H1 (cell line): ENCODE measurements at regions not wholly inside any gene's neighbourhood (a gene's known extent, or its start where the extent isn't known, plus 50 kb on each side); places are given as distances from the start of the nearest gene placed in this dataset.

Experiments used
- CTCF ChIA-PET: fragments of 300-600 bp; sonication (Branson Sonifier 250); formaldehyde crosslinking; loops from one replicate; lab custom pipeline; 2021; ENCODE audit not compliant: partially characterized antibody; lab: Charles Lee
- POLR2A ChIA-PET: fragments of 300-600 bp; sonication (Branson Sonifier 250); formaldehyde crosslinking; loops from one replicate; lab custom pipeline; 2021; ENCODE audit warnings: inconsistent platforms; ENCODE audit not compliant: partially characterized antibody; lab: Charles Lee
- DNase-seq, 2 experiments: peaks; one replicate each; pipeline versions ENCODE4 v3.0.0 to v3.0.0-alpha.2; 2010 to 2022; ENCODE audit warnings: low spot score in 2 of 2, low read depth in 1 of 2, mixed read lengths in 1 of 2
- FAIRE-seq: peaks from 2 replicates; lab custom pipeline; 2011; peaks lifted over from hg19 to GRCh38; lab: Jason Lieb, UNC
- H2AFZ ChIP-seq: 2 replicates; pipeline ENCODE4 v1.8.1; 2012; ENCODE audit warnings: low read length, inconsistent platforms
- H2AK5ac ChIP-seq: 2 replicates; pipeline ENCODE4 v1.6.1; 2013; ENCODE audit warnings: low read depth, low read length
- H2BK120ac ChIP-seq: replicated peaks from 2 replicates; pipeline ENCODE3; 2013; ENCODE audit warnings: low read depth, low read length, inconsistent platforms
- H2BK12ac ChIP-seq: 2 replicates; pipeline ENCODE4 v1.6.1; 2013; ENCODE audit warnings: low read depth, low read length
- H2BK15ac ChIP-seq: 2 replicates; pipeline ENCODE4 v1.6.1; 2013; ENCODE audit warnings: low read length
- H2BK20ac ChIP-seq: 2 replicates; pipeline ENCODE4 v1.6.1; 2013; ENCODE audit warnings: low read length
- H2BK5ac ChIP-seq: 2 replicates; pipeline ENCODE4 v1.6.1; 2013; ENCODE audit warnings: low read depth, low read length
- H3K14ac ChIP-seq: 2 replicates; pipeline ENCODE4 v1.6.1; 2013; ENCODE audit warnings: inconsistent platforms; ENCODE audit not compliant: insufficient read length
- H3K18ac ChIP-seq: 2 replicates; pipeline ENCODE4 v1.6.1; 2013; ENCODE audit warnings: low read length; ENCODE audit errors: extremely low read depth
- H3K23ac ChIP-seq: 2 replicates; pipeline ENCODE4 v1.6.1; 2013; ENCODE audit warnings: inconsistent platforms; ENCODE audit not compliant: insufficient read length
- H3K23me2 ChIP-seq: 2 replicates; pipeline ENCODE4 v1.6.1; 2013; ENCODE audit warnings: low read depth, low read length
- H3K27ac ChIP-seq: 2 replicates; pipeline ENCODE4 v1.6.1; 2011; ENCODE audit warnings: low read depth, low read length, inconsistent platforms
- H3K27me3 ChIP-seq, 4 experiments: replicated peaks in 1 of 4; 1 replicate in 1 of 4; 2 replicates in 3 of 4; pipeline versions ENCODE4 v1.6.1 to v1.8.1; 2011 to 2013; ENCODE audit warnings: low read length in 3 of 4, mild to moderate bottlenecking in 3 of 4, inconsistent platforms in 2 of 4, mixed read lengths in 2 of 4, moderate library complexity in 1 of 4; ENCODE audit not compliant: control insufficient read depth in 3 of 4, insufficient read depth in 3 of 4; ENCODE audit errors: extremely low read depth in 1 of 4
- H3K36me3 ChIP-seq, 4 experiments: 2 replicates each; pipeline versions ENCODE4 v1.6.1 to v1.8.1; 2011 to 2013; ENCODE audit warnings: mild to moderate bottlenecking in 4 of 4, low read length in 3 of 4, moderate library complexity in 2 of 4, control low read depth in 1 of 4, inconsistent platforms in 1 of 4; ENCODE audit not compliant: insufficient read depth in 4 of 4, control insufficient read depth in 2 of 4
- H3K4ac ChIP-seq: replicated peaks from 2 replicates; pipeline ENCODE3; 2013; ENCODE audit warnings: low read length, low read depth, mixed read lengths, inconsistent platforms; ENCODE audit not compliant: insufficient read length
- H3K4me1 ChIP-seq, 4 experiments: replicated peaks in 1 of 4; 1 replicate in 1 of 4; 2 replicates in 3 of 4; pipeline versions ENCODE4 v1.6.1 to v1.8.1; 2011 to 2013; ENCODE audit warnings: low read length in 3 of 4, inconsistent platforms in 2 of 4, mixed read lengths in 1 of 4; ENCODE audit not compliant: insufficient read depth in 4 of 4, control insufficient read depth in 3 of 4
- H3K4me2 ChIP-seq, 2 experiments: 2 replicates each; pipeline versions ENCODE4 v1.6.1 to v1.8.1; 2011 to 2013; ENCODE audit warnings: low read depth in 2 of 2, low read length in 2 of 2, control low read depth in 1 of 2, inconsistent platforms in 1 of 2, mild to moderate bottlenecking in 1 of 2; ENCODE audit not compliant: insufficient read depth in 1 of 2
- H3K4me3 ChIP-seq, 4 experiments: fragments of 200-600, 300-600 bp in 1 of 4; sonication (generic), shearing (Covaris generic), sonication (Bioruptor Twin) in 1 of 4; 2 replicates each; pipeline versions ENCODE4 v1.5.1 to v1.8.1; 2011 to 2016; ENCODE audit warnings: low read length in 4 of 4, low read depth in 3 of 4, control low read depth in 2 of 4, inconsistent platforms in 2 of 4, mild to moderate bottlenecking in 2 of 4, mixed read lengths in 1 of 4, moderate library complexity in 1 of 4; ENCODE audit not compliant: insufficient read depth in 2 of 4; ENCODE audit errors: extremely low read depth in 1 of 4
- H3K56ac ChIP-seq: replicated peaks from 2 replicates; pipeline ENCODE3; 2013; ENCODE audit warnings: low read depth, mild to moderate bottlenecking, mixed read lengths, low read length, inconsistent platforms; ENCODE audit not compliant: insufficient read length
- H3K79me1 ChIP-seq: 2 replicates; pipeline ENCODE4 v1.6.1; 2013; ENCODE audit warnings: low read depth, low read length, control low read depth
- H3K79me2 ChIP-seq, 2 experiments: 2 replicates each; pipeline versions ENCODE4 v1.6.1 to v1.8.1; 2012 to 2013; ENCODE audit warnings: low read length in 2 of 2, mild to moderate bottlenecking in 2 of 2, inconsistent platforms in 1 of 2; ENCODE audit not compliant: insufficient read depth in 2 of 2, control insufficient read depth in 1 of 2
- H3K9ac ChIP-seq, 4 experiments: replicated peaks in 1 of 4; 1 replicate in 1 of 4; 2 replicates in 3 of 4; pipeline versions ENCODE4 v1.6.1 to v1.8.1; 2011 to 2013; ENCODE audit warnings: low read depth in 3 of 4, low read length in 3 of 4, control low read depth in 2 of 4, mild to moderate bottlenecking in 2 of 4, moderate library complexity in 2 of 4, inconsistent platforms in 1 of 4; ENCODE audit errors: extremely low read depth in 1 of 4
- H3K9me3 ChIP-seq, 2 experiments: 2 replicates each; pipeline versions ENCODE4 v1.6.1 to v1.8.1; 2012 to 2013; ENCODE audit warnings: mild to moderate bottlenecking in 2 of 2, moderate library complexity in 2 of 2, control low read depth in 1 of 2, inconsistent platforms in 1 of 2, low read depth in 1 of 2, low read length in 1 of 2, mixed read lengths in 1 of 2; ENCODE audit not compliant: insufficient read depth in 2 of 2
- H4K20me1 ChIP-seq, 2 experiments: replicated peaks in 1 of 2; 2 replicates each; pipeline versions ENCODE3 to v1.8.1; 2011 to 2013; ENCODE audit warnings: inconsistent platforms in 2 of 2, low read length in 2 of 2, mild to moderate bottlenecking in 1 of 2; ENCODE audit not compliant: insufficient read depth in 2 of 2, control insufficient read depth in 1 of 2
- H4K5ac ChIP-seq: 2 replicates; pipeline ENCODE4 v1.6.1; 2013; ENCODE audit warnings: low read length, low read depth, mixed read lengths, inconsistent platforms; ENCODE audit not compliant: insufficient read length
- H4K8ac ChIP-seq: 2 replicates; pipeline ENCODE4 v1.8.0; 2013; ENCODE audit warnings: mild to moderate bottlenecking, moderate library complexity, low read length, inconsistent platforms; ENCODE audit not compliant: insufficient read depth; ENCODE audit errors: extremely low read depth
- H4K91ac ChIP-seq: replicated peaks from 2 replicates; pipeline ENCODE3; 2013; ENCODE audit warnings: low read length, mixed read lengths, inconsistent platforms; ENCODE audit not compliant: insufficient read length
- ASH2L ChIP-seq: fragments of 200-600, 300-600 bp; sonication (generic); IDR thresholded peaks from one replicate; pipeline ENCODE4 v1.7.1; 2017; ENCODE audit warnings: low read length
- BACH1 ChIP-seq: IDR thresholded peaks from 2 replicates; pipeline ENCODE4 v1.6.1; 2012; ENCODE audit warnings: low read length, improper control_type of control experiment
- BCL11A ChIP-seq, 2 experiments: IDR thresholded peaks; one replicate each; pipeline ENCODE4 v1.6.1; 2011; ENCODE audit warnings: low read depth in 2 of 2, low read length in 2 of 2, mild to moderate bottlenecking in 2 of 2
- CBX8 ChIP-seq: fragments of 300-800, 300-1000 bp; sonication (generic); IDR thresholded peaks from 2 replicates; pipeline ENCODE4 v1.7.1; 2016; ENCODE audit warnings: low read depth, low read length, borderline replicate concordance
- CREB1 ChIP-seq: IDR thresholded peaks from 2 replicates; pipeline ENCODE4 v1.6.1; 2012; ENCODE audit warnings: inconsistent platforms
- CTBP2 ChIP-seq: IDR thresholded peaks from 2 replicates; pipeline ENCODE4 v1.7.0; 2011; ENCODE audit warnings: borderline replicate concordance, mild to moderate bottlenecking, moderate library complexity, mixed read lengths, low read length; ENCODE audit not compliant: insufficient read depth, insufficient read length
- EGR1 ChIP-seq: IDR thresholded peaks from 2 replicates; pipeline ENCODE4 v1.6.1; 2011; ENCODE audit warnings: low read depth, low read length, borderline replicate concordance
- FOSL1 ChIP-seq: IDR thresholded peaks from 2 replicates; pipeline ENCODE4 v1.6.1; 2011; ENCODE audit warnings: mild to moderate bottlenecking, low read depth, low read length, moderate library complexity; ENCODE audit not compliant: insufficient read depth
- JUN ChIP-seq: IDR thresholded peaks from 2 replicates; pipeline ENCODE4 v1.6.1; 2011; ENCODE audit warnings: low read depth, mild to moderate bottlenecking, improper control_type of control experiment, low read length
- KDM5A ChIP-seq: fragments of 200-600 bp; IDR thresholded peaks from 2 replicates; pipeline ENCODE4 v1.7.1; 2012; ENCODE audit warnings: mild to moderate bottlenecking, low read length, inconsistent platforms, mixed read lengths
- POLR2AphosphoS5 ChIP-seq: IDR thresholded peaks from 2 replicates; pipeline ENCODE4 v1.6.1; 2011; ENCODE audit warnings: low read depth, low read length
- RBBP5 ChIP-seq: IDR thresholded peaks from 2 replicates; pipeline ENCODE4 v1.7.1; 2012; ENCODE audit warnings: low read depth, mild to moderate bottlenecking, inconsistent platforms, low read length, moderate library complexity, borderline replicate concordance
- SP1 ChIP-seq: IDR thresholded peaks from 2 replicates; pipeline ENCODE4 v1.6.1; 2011; ENCODE audit warnings: low read depth, low read length
- WGBS, 2 experiments: shearing (Covaris generic) in 1 of 2; methylation state at CpG; one replicate each; pipeline versions ENCODE4 v1.1.6 to v1.1.7; 2013 to 2015; ENCODE audit warnings: low lambda C conversion rate in 2 of 2, mixed read lengths in 2 of 2, inconsistent platforms in 1 of 2, low coverage in 1 of 2, missing lambda C conversion rate in 1 of 2; ENCODE audit not compliant: insufficient replicate concordance in 2 of 2, insufficient coverage in 1 of 2, insufficient read length in 1 of 2; ENCODE audit errors: extremely low coverage in 1 of 2, missing lambda C conversion rate in 1 of 2; 5-methylcytosine and 5-hydroxymethylcytosine counted together
- TF ChIP-seq, protein P1 (sequence below): IDR thresholded peaks from 2 replicates; pipeline ENCODE4 v1.6.1; 2012; ENCODE audit warnings: low read length, inconsistent platforms

- Histone ChIP-seq H3K23me2 (no peaks in the 10 kb centered on the region), H3K79me2 (no peaks in the 10 kb centered on the region), H3K79me1 (no peaks in the 10 kb centered on the region), H4K91ac (no peak overlapping the region), H3K27ac (no peak overlapping the region), H4K5ac (no peak overlapping the region), H2BK15ac (no peak overlapping the region), H3K9me3 (no peaks in the 10 kb centered on the region), H3K4me1 (no peaks in the 10 kb centered on the region), H2BK12ac (no peak overlapping the region), H3K27me3 (no peaks in the 10 kb centered on the region), H3K18ac (no peak overlapping the region), H3K14ac (no peak overlapping the region), H2AFZ (no peak overlapping the region), H3K36me3 (no peaks in the 10 kb centered on the region), H3K4me2 (no peak overlapping the region), H3K4me3 (no peak overlapping the region), H2BK20ac (no peak overlapping the region), H2AK5ac (no peak overlapping the region), H3K4ac (no peak overlapping the region), H3K23ac (no peak overlapping the region), H3K9ac (no peak overlapping the region), H2BK120ac (no peak overlapping the region), H3K56ac (no peak overlapping the region), H4K8ac (no peak overlapping the region), H4K20me1 (no peaks in the 10 kb centered on the region), H2BK5ac (no peak overlapping the region)
- ChIA-PET POLR2A (no interaction called here), CTCF (no interaction called here)
- FAIRE-seq = no peak
- DNase-seq = no peak
- 88% methylated on average over 4 of the region's 7 CpGs; no CpG with 5 or more reads in 1 of the 2 experiments for WGBS, 2 experiments
- TF ChIP-seq CBX8 (no peak), BCL11A (IDR thresholded peaks at IDR 0.05; ENCODE audit: low read depth in 2 of 2, low read length in 2 of 2) (no peak), POLR2AphosphoS5 (no peak), RBBP5 (no peak), EGR1 (no peak), FOSL1 (no peak), BACH1 (no peak), KDM5A (no peak), CTBP2 (no peak), JUN (no peak), CREB1 (no peak), SP1 (no peak), ASH2L (no peak)
- TF ChIP-seq, protein P1, sequence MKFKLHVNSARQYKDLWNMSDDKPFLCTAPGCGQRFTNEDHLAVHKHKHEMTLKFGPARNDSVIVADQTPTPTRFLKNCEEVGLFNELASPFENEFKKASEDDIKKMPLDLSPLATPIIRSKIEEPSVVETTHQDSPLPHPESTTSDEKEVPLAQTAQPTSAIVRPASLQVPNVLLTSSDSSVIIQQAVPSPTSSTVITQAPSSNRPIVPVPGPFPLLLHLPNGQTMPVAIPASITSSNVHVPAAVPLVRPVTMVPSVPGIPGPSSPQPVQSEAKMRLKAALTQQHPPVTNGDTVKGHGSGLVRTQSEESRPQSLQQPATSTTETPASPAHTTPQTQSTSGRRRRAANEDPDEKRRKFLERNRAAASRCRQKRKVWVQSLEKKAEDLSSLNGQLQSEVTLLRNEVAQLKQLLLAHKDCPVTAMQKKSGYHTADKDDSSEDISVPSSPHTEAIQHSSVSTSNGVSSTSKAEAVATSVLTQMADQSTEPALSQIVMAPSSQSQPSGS = no peak
These were observed 205.8 kb upstream of the SPANXN1 start for GRCh38 chrX:145041486-145041885.
